PC-3 (cell line): ENCODE measurements at regions not wholly inside any gene's neighbourhood (a gene's known extent, or its start where the extent isn't known, plus 50 kb on each side); places are given as distances from the start of the nearest gene placed in this dataset.

Source experiments
- ATAC-seq: fragments of 200-7000 bp; cut with Tn5 transposase; 2 replicates; pipeline ENCODE4 v1.9.1; 2020; ENCODE audit warnings: mild to moderate bottlenecking, moderate library complexity
- BruUV-seq: library from RNA; stranded (reverse); fragments of 400-500 nt; replicated peaks from 2 replicates; lab custom pipeline; 2021; lab: Mats Ljungman, UMichigan
- CTCF ChIA-PET: fragments of 300-600 bp; sonication (Branson Sonifier 250); formaldehyde crosslinking; loops from one replicate; lab custom pipeline; 2022; ENCODE audit warnings: antibody characterized with exemption; lab: Charles Lee
- POLR2A ChIA-PET: fragments of 300-600 bp; sonication (Branson Sonifier 250); formaldehyde crosslinking; loops from one replicate; lab custom pipeline; 2022; ENCODE audit warnings: antibody characterized with exemption; ENCODE audit not compliant: unreplicated experiment; lab: Charles Lee
- DNase-seq: peaks from one replicate; pipeline ENCODE4 v3.0.0-alpha.2; 2015
- H2AFZ ChIP-seq: fragments of 300-600 bp; sonication (generic); 2 replicates; pipeline ENCODE4 v1.6.0; 2016; ENCODE audit warnings: antibody characterized with exemption, low read length
- H3F3A ChIP-seq: fragments of 300-600 bp; sonication (generic); one replicate; pipeline ENCODE4 v1.6.0; 2017; ENCODE audit warnings: antibody characterized with exemption, low read length, control low read depth, mild to moderate bottlenecking; ENCODE audit not compliant: unreplicated experiment
- H3K27ac ChIP-seq: fragments of 300-600 bp; sonication (generic); 2 replicates; pipeline ENCODE4 v1.5.1; 2016; ENCODE audit warnings: mild to moderate bottlenecking, low read length
- H3K27me3 ChIP-seq: fragments of 300-600 bp; sonication (generic); 2 replicates; pipeline ENCODE4 v1.6.1; 2016; ENCODE audit warnings: low read length, mixed read lengths
- H3K36me3 ChIP-seq: fragments of 300-600 bp; sonication (generic); 2 replicates; pipeline ENCODE4 v1.6.1; 2016; ENCODE audit warnings: low read depth, mixed run types, low read length, mixed read lengths
- H3K4me1 ChIP-seq: fragments of 300-600 bp; sonication (generic); 2 replicates; pipeline ENCODE4 v1.5.1; 2016; ENCODE audit warnings: low read length; ENCODE audit not compliant: insufficient read depth
- H3K4me2 ChIP-seq: fragments of 300-600 bp; sonication (generic); 2 replicates; pipeline ENCODE4 v1.6.0; 2016; ENCODE audit warnings: low read length
- H3K4me3 ChIP-seq: fragments of 300-600 bp; sonication (generic); 2 replicates; pipeline ENCODE4 v1.5.1; 2016; ENCODE audit warnings: mild to moderate bottlenecking, low read length, mixed read lengths
- H3K79me2 ChIP-seq: fragments of 300-600 bp; sonication (generic); 2 replicates; pipeline ENCODE4 v1.6.1; 2017; ENCODE audit warnings: low read length, mixed read lengths
- H3K9ac ChIP-seq: fragments of 300-600 bp; sonication (generic); 2 replicates; pipeline ENCODE4 v1.6.0; 2016; ENCODE audit warnings: mild to moderate bottlenecking, low read length
- H3K9me2 ChIP-seq: fragments of 300-600 bp; sonication (generic); replicated peaks from 2 replicates; pipeline ENCODE4 v1.6.1; 2016; ENCODE audit warnings: mixed run types, low read length, mixed read lengths
- H3K9me3 ChIP-seq: fragments of 300-600 bp; sonication (generic); 2 replicates; pipeline ENCODE4 v1.6.1; 2016; ENCODE audit warnings: low read length, mixed read lengths
- H4K20me1 ChIP-seq: fragments of 300-600 bp; sonication (generic); 2 replicates; pipeline ENCODE4 v1.6.1; 2016; ENCODE audit warnings: low read length, mixed read lengths
- CTCF ChIP-seq: fragments of 300-600 bp; sonication (generic); conservative IDR thresholded peaks from 2 replicates; pipeline ENCODE4 v1.5.1; 2017; ENCODE audit warnings: antibody characterized with exemption, low read depth, mild to moderate bottlenecking, low read length
- EZH2 ChIP-seq: fragments of 300-600 bp; sonication (generic); IDR thresholded peaks from one replicate; pipeline ENCODE4 v1.6.1; 2017; ENCODE audit warnings: antibody characterized with exemption, mild to moderate bottlenecking, low read length; ENCODE audit not compliant: unreplicated experiment
- EZH2phosphoT487 ChIP-seq: fragments of 300-600 bp; sonication (generic); IDR thresholded peaks from 2 replicates; pipeline ENCODE4 v1.6.1; 2018; ENCODE audit warnings: mild to moderate bottlenecking, antibody characterized with exemption, low read length, borderline replicate concordance
- intact Hi-C: fragments of 100-400 bp; cut with micrococcal nuclease; formaldehyde crosslinking; loops from 2 replicates; pipeline ENCODE4 v1.9.0; 2023

- Histone ChIP-seq H3K9me2 (no peaks in the 10 kb centered on the region), H3F3A (no peaks in the 10 kb centered on the region), H3K27me3 (peaks cover 9% of the 10 kb centered on the region), H3K9me3 (no peaks in the 10 kb centered on the region), H4K20me1 (no peaks in the 10 kb centered on the region), H3K4me3 (no peak overlapping the region), H3K27ac (no peak overlapping the region), H3K4me1 (no peaks in the 10 kb centered on the region), H3K9ac (no peak overlapping the region), H3K36me3 (no peaks in the 10 kb centered on the region), H2AFZ (no peak overlapping the region), H3K79me2 (no peaks in the 10 kb centered on the region), H3K4me2 (no peak overlapping the region)
- no TSS peak for BruUV-seq
- TF ChIP-seq EZH2 (no peak), CTCF (no peak), EZH2phosphoT487 (no peak)
- ChIA-PET POLR2A (no interaction called here), CTCF (no interaction called here)
- intact Hi-C loops: no loop called here
- ATAC-seq: no peak
- DNase-seq: no peak
These were observed 348.7 kb downstream of the CDH11 start for GRCh38 chr16:64773184-64773583.

- Histone ChIP-seq H3K4me1 (no peaks in the 10 kb centered on the region), H2AFZ (no peak overlapping the region), H3K9me3 (no peaks in the 10 kb centered on the region), H3K9me2 (no peaks in the 10 kb centered on the region), H3K9ac (no peak overlapping the region), H3K36me3 (no peaks in the 10 kb centered on the region), H3F3A (no peaks in the 10 kb centered on the region), H3K27me3 (peaks cover 25% of the 10 kb centered on the region), H3K27ac (no peak overlapping the region), H3K4me3 (no peak overlapping the region), H3K4me2 (no peak overlapping the region), H3K79me2 (no peaks in the 10 kb centered on the region), H4K20me1 (no peaks in the 10 kb centered on the region)
- ChIA-PET CTCF (no interaction called here), POLR2A (no interaction called here)
- BruUV-seq: no TSS peak
- ATAC-seq (no peak), DNase-seq (no peak)
- no peak for TF ChIP-seq EZH2
- no peak for TF ChIP-seq EZH2phosphoT487
- TF ChIP-seq CTCF: no peak
- intact Hi-C loops: no loop called here
These were observed 350.6 kb downstream of the CDH11 start for GRCh38 chr16:64771273-64771672.

- no peaks in the 10 kb centered on the region for H3K4me1 ChIP-seq
- TF ChIP-seq CTCF: no peak
- no peak for TF ChIP-seq EZH2phosphoT487
- no peaks in the 10 kb centered on the region for H3K9me3 ChIP-seq
- no peak overlapping the region for H3K4me3 ChIP-seq
- ATAC-seq (no peak), DNase-seq (no peak)
- no peaks in the 10 kb centered on the region for H3K36me3 ChIP-seq
- H2AFZ ChIP-seq: no peak overlapping the region
- no peak overlapping the region for H3K27ac ChIP-seq
- H3F3A ChIP-seq: no peaks in the 10 kb centered on the region
- no peaks in the 10 kb centered on the region for H4K20me1 ChIP-seq
- no TSS peak for BruUV-seq
- ChIA-PET POLR2A (no interaction called here), CTCF (no interaction called here)
- intact Hi-C loops: no loop called here
- H3K9ac ChIP-seq: no peak overlapping the region
- H3K4me2 ChIP-seq: no peak overlapping the region
- peaks cover 49% of the 10 kb centered on the region for H3K27me3 ChIP-seq
- no peaks in the 10 kb centered on the region for H3K79me2 ChIP-seq
- H3K9me2 ChIP-seq: no peaks in the 10 kb centered on the region
These were observed 359.7 kb downstream of the CDH11 start for GRCh38 chr16:64762211-64762610.
